Kidney (tissue), 13 donors: ENCODE measurements at regions not wholly inside any gene's neighbourhood (a gene's known extent, or its start where the extent isn't known, plus 50 kb on each side); places are given as distances from the start of the nearest gene placed in this dataset.

ENCODE experiments used
- DNase-seq, 5 donors: peaks; one replicate each; pipeline ENCODE4 v3.0.0-alpha.2; 2013 to 2020
- FAIRE-seq: peaks from 2 replicates; lab custom pipeline; 2012; peaks lifted over from hg19 to GRCh38; lab: Jason Lieb, UNC
- H3K27ac ChIP-seq, 2 donors: one replicate each; pipeline ENCODE4 v1.7.0; 2013; ENCODE audit warnings: low read depth in 2 of 2, low read length in 2 of 2, inconsistent platforms in 1 of 2
- H3K27me3 ChIP-seq: one replicate; pipeline ENCODE4 v1.7.1; 2013; ENCODE audit warnings: low read length, inconsistent platforms; ENCODE audit not compliant: control insufficient read depth, insufficient read depth
- H3K36me3 ChIP-seq, 3 donors: one replicate each; pipeline versions ENCODE4 v1.7.0 to v1.7.1; 2013; ENCODE audit warnings: low read length in 3 of 3, control low read depth in 1 of 3, inconsistent platforms in 1 of 3; ENCODE audit not compliant: insufficient read depth in 3 of 3, control insufficient read depth in 2 of 3
- H3K4me1 ChIP-seq, 3 donors: one replicate each; pipeline versions ENCODE4 v1.7.0 to v1.7.1; 2013; ENCODE audit warnings: low read length in 3 of 3, inconsistent platforms in 1 of 3, low read depth in 1 of 3; ENCODE audit not compliant: control insufficient read depth in 2 of 3, insufficient read depth in 2 of 3
- H3K4me3 ChIP-seq, 3 donors: one replicate each; pipeline versions ENCODE4 v1.7.0 to v1.8.1; 2013; ENCODE audit warnings: low read length in 3 of 3, control low read depth in 1 of 3, inconsistent platforms in 1 of 3
- H3K9ac ChIP-seq, 3 donors: one replicate each; pipeline versions ENCODE4 v1.7.0 to v1.7.1; 2013; ENCODE audit warnings: low read length in 3 of 3, control low read depth in 1 of 3, inconsistent platforms in 1 of 3
- H3K9me3 ChIP-seq, 3 donors: one replicate each; pipeline versions ENCODE4 v1.7.0 to v1.7.1; 2013; ENCODE audit warnings: low read length in 3 of 3, control low read depth in 1 of 3, inconsistent platforms in 1 of 3; ENCODE audit not compliant: control insufficient read depth in 2 of 3, insufficient read depth in 1 of 3
- CTCF ChIP-seq: IDR thresholded peaks from 3 replicates; pipeline ENCODE4 v1.5.1; 2012; ENCODE audit warnings: mild to moderate bottlenecking, moderate library complexity, borderline replicate concordance; ENCODE audit not compliant: insufficient read depth; ENCODE audit errors: extremely low read depth
- intact Hi-C: fragments of 100-400 bp; cut with DNase I; formaldehyde crosslinking; loops from one replicate; pipeline ENCODE4 v1.11.1; 2022
- donor health status: control.
- donor health status: control.
- donor health status: control.
- donor health status: control.
- donor health status: control.
- donor health status: DM: yes; HTN: yes; CAD: no.
- donor health status: Normal renal cell carcinoma (clear cell type).

GRCh38 chrX:115989686-115990085, 180.9 kb upstream of the AGTR2 start:
- no peaks in the 10 kb centered on the region for H3K4me1 ChIP-seq
- no peaks in the 10 kb centered on the region for H3K9me3 ChIP-seq
- no peak overlapping the region for H3K9ac ChIP-seq
- H3K36me3 ChIP-seq = no peaks in the 10 kb centered on the region
- intact Hi-C loops = no loop called here
- H3K27me3 ChIP-seq = peaks cover 4% of the 10 kb centered on the region
- H3K27ac ChIP-seq = no peak overlapping the region
- TF ChIP-seq CTCF = no peak
- no peak overlapping the region for H3K4me3 ChIP-seq
- FAIRE-seq (no peak), DNase-seq (no peak)

- FAIRE-seq (no peak), DNase-seq (peak in 2 of 5 donors; percentile 1 to 4)
- H3K27me3 ChIP-seq = peaks cover 16% of the 10 kb centered on the region
- no peaks in the 10 kb centered on the region for H3K36me3 ChIP-seq
- no peaks in the 10 kb centered on the region for H3K9me3 ChIP-seq
- no peak overlapping the region for H3K27ac ChIP-seq
- TF ChIP-seq CTCF = no peak
- H3K4me1 ChIP-seq = no peaks in the 10 kb centered on the region
- intact Hi-C loops = no loop called here
- no peak overlapping the region for H3K9ac ChIP-seq
- no peak overlapping the region for H3K4me3 ChIP-seq
These were observed 161.2 kb upstream of the AGTR2 start for GRCh38 chrX:116009346-116009745.

- Histone ChIP-seq H3K9ac (no peak overlapping the region), H3K36me3 (no peaks in the 10 kb centered on the region), H3K4me1 (no peaks in the 10 kb centered on the region), H3K9me3 (no peaks in the 10 kb centered on the region), H3K27ac (no peak overlapping the region), H3K4me3 (peak overlapping the region in 1 of 3 donors; percentile 10), H3K27me3 (peaks cover 11% of the 10 kb centered on the region)
- DNase-seq = peak in 3 of 5 donors; percentile 7 to 67 (median 20)
- no peak for TF ChIP-seq CTCF
- intact Hi-C loops = no loop called here
- no peak for FAIRE-seq
These were observed 160.5 kb upstream of the AGTR2 start for GRCh38 chrX:116009861-116010710.
